ENCODE measurements at regions not wholly inside any gene's neighbourhood (a gene's known extent, or its start where the extent isn't known, plus 50 kb on each side); places are given as distances from the start of the nearest gene placed in this dataset.
"Not testable (repeated sequence)": the region's sequence is repeated elsewhere in the genome, so short reads cannot be mapped to it uniquely, and the experiment has no call there.

DNA sequence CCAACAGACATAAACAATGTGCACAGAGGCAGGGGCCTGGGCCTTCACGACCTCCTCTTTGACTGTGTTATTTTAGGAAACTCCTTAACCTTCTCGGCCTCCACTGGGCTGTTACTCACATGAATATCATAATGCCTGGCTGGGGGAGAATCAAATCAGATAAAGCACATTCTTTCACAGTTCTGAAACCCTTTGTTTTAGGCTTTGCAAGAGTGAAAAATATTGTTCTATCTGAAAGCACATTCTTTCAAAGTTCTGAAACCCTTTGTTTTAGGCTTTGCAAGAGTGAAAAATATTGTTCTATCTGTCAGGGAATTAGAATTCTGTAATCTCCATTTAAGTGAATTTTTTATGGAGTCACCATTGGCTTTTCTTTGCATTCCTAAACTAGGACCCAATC, 50.7 kb upstream of the SYNDIG1 start:
- no peak for DNase-seq (ENCODE audit: low read depth)

DNA sequence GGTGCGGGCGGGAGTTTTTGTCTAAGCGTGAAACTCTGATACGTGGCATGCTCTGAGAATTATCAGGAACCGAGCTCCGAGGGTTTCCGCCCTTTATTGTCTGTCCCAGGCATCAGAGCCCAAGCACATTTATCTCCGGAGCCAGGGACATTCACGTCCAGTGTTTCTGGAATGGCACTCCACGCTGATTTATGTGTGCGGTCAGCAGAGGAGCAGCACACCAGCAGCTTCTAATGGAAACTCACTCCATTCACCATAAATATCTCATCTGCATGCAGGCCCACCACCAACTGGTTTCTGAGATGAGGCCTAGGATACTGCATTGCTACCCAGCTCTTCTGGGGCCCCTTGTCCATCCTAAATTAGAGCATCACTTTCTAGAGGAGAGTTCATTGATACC, 51.9 kb upstream of the SYNDIG1 start:
- DNase-seq (ENCODE audit: low read depth): no peak

DNA sequence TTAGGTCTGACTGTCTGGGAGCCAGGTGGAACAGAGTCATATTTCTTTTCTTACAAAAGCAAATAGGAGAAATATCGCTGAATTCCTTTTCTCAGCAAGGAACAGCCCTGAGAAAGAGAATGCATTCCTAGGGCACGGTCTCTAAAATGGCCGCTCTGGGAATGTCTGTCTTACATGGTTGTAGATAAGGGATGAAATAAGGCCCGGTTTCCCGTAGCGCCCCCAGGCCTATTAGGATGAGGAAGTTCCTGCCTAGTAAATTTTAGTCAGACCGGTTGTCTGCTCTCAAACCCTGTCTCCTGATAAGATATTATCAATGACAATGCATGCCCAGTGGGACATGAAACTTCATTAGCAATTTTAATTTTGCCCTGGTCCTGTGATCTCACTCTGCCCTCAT, 54.0 kb upstream of the SYNDIG1 start:
- DNase-seq (ENCODE audit: low read depth): not testable (repeated sequence)

DNA sequence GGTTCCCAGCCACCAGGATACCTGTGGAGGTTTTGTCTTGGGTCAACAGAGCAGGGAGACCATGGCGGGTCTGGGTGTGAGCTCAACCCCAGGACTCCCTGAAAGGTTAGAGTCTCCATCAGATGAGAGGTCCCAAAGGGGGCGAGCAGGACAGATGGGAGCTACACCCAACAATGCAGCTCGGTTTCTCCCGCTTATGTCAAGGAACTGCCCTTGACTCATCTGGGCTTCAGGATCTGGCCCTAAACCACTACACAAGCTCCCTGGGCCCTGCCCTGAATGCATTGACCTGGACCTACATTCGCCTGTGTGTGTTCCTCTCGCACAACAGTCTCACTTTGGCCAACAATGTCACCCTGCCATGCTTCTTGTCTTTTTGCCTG, 57.6 kb upstream of the SYNDIG1 start:
- no peak for DNase-seq (ENCODE audit: low read depth)

DNA sequence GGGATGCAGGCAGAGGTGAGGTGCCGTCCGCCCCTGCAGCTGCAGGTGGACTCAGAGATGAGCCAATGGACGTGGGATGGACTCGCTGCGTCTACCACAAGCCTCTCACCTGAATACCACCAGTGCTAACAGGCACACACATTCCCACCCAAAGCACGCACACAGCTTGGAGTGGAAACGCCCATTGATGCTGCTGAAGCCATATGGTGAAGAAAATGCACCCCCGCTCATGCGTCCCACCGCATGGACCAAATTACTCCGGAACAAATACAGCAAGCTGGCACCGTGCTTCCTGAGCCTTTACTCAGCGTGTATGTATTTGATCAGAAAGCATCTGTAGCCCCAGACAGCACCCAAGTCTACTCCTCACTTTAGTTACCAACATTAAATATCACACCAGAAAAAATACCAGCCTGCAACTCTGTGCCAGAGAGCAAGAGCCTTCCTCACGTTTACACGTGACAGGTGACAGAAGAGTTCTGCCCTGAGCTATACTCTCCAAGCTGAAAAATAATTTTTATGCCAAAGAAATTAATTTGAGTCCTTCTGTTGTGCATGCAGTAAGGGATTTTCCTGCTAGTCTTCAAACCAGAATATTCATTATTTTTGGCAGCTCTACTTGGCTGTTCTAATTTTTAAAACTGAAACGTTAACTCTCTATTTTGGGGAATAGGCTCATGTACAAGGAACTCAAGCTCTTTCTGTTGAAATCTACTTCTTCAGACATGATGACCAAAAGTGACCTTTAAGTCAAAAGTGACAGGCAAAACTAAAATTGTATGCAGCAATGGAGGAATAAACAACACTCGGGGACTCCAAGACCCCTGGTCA, 58.2 kb upstream of the SYNDIG1 start:
- no peak for DNase-seq (ENCODE audit: low read depth)

DNA sequence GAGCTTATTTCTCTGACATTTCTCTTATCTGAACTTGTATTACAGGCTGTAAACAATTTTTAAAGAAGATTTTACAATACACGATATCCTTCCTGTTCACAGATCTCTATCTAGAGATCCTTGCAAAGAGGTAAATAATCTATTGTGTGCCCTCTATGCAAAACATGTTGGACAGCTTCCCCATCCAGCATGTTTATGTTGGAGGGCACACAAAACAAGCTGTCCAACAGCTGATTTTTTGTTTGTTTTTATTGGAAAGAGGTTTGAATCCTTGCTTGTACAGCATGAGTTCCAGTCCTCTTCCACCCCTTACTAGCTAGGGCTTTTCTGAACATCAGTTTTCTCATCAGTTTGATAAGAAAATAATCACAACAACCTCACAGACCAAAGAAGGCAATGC, 62.3 kb upstream of the SYNDIG1 start:
- DNase-seq (ENCODE audit: low read depth): no peak

DNA sequence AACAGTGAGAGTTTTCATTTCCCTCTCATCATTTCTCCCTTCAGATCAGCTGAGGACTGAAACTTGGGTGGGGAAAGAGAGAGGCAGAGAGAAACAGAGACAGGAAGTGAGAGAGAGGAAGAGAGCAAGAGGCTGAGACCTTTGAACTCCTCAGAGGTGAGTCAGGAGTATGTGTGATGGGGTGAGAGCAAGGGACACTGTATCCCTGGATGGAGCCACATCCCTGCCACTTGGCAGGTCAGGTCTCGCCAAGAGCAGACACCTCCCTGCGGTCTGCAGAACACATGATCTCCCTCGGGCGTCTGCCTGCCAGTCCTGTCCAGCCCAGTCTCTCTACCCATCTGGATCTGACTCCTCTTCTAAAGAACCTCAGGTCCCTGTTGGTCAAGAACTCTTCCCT, 62.7 kb upstream of the SYNDIG1 start:
- no peak for DNase-seq (ENCODE audit: low read depth)

DNA sequence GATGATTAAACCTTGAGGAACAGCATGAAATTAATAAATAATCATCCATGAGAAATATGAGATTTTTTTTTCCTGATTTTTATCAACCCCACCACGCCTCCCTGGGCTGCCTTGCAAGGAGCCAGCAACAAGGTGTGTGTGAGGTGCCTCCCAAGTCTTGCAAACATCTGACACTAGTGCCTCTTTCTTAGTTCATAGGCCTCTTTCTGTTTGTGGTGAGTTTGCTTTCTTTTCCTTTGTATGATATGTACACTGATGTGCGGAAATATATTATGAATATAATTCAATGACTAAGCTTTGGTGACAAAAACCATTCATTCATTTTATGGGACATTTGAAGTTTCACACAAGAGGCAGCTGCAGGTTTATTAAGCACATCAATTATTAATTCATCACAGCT, 63.2 kb upstream of the SYNDIG1 start:
- no peak for DNase-seq (ENCODE audit: low read depth)

DNA sequence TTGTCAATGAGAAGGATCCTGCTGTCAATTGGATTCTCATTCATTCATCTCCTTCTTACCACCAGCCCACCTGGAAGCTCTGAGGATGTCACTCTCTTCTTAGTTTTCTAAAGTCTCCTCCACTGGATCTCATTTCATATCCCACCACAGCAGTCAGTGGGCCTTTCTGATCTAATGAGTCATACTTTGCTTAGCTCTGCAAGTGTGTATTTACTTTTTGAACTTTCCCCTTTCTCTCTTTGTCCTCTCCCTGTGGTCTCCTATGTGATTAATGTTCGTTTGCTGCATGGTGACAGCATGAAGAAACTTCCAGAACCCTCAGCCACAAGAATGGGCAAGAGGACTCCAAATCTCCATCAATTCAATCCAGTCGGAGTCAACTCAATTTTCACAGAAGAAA, 63.6 kb upstream of the SYNDIG1 start:
- DNase-seq (ENCODE audit: low read depth): no peak

DNA sequence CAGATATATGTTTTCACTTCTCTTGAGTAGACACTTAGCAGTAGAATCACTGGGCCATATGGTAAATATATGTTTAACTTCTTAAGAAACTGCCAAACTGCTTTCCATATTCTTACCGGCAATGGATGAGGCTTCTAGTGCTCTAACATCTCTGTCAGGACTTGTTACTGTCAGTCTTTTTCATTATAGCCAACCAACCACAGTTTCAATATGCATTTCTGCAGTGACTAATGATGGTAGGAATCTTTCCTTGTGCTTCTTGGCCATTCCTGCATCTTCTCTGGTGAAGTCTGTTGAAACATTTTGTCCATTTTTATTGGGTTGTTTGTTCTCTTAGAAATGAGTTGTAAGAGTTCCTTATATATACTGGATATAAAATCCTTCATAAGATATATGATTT, 66.0 kb upstream of the SYNDIG1 start:
- DNase-seq (ENCODE audit: low read depth): no peak

DNA sequence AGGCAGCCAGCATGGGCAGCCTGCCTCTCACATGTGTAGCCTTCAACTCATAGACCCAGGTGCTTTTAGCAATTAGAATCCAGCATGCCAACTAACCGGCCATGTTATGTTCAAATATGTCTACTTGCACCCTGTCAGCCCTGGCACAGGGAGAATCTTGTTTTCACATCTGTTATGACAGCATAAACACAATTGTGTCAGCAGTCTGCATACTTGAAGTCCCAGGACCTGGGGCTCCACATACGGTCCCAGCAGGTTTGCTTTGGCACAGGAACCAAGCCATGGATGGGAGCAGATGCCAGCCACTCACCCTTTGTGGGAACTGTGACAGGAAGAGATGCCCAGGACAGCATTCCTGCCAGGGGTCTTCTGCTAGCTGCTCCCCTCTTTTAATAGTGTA, 67.2 kb upstream of the SYNDIG1 start:
- DNase-seq (ENCODE audit: low read depth): no peak

DNA sequence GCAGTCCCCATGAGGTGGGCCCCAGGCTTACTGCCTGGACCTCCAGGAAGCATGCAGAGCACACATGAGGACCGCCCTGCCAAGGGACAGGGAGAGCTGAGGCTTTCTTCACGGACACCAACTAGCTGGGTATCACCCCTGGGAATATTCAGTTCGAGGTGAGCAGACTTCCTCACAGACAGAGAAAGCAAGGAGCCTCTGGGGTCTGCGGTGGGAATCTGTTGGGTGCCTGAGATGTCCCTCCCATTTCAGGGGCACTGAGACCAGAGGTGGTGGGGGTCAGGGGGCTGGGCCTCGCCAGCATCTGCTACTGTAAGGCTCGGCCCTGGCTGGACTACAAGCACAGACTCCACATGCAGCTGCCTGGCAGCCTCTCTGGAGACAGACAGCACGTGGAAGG, 74.3 kb upstream of the SYNDIG1 start:
- DNase-seq (ENCODE audit: low read depth): no peak

DNA sequence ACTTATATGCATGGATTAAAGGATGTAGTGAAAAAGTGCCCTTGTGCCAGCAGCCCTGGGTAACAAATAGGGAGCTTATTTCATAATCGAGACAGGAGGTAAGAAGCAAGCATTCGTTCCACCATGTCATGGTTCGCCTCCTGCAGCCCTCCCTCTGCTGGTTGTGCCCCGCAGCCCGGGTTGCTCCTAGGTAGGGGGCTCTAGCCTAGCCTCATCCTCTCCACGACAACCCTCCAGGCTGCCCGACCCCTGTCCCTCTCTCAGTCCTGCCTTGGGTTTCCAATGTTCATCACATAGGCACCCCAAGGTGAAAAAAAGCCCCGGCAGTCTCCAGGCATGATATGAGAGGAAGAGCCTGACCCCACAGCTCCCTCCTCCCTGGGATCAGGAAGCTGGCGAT, 75.5 kb upstream of the SYNDIG1 start:
- no peak for DNase-seq (ENCODE audit: low read depth)

DNA sequence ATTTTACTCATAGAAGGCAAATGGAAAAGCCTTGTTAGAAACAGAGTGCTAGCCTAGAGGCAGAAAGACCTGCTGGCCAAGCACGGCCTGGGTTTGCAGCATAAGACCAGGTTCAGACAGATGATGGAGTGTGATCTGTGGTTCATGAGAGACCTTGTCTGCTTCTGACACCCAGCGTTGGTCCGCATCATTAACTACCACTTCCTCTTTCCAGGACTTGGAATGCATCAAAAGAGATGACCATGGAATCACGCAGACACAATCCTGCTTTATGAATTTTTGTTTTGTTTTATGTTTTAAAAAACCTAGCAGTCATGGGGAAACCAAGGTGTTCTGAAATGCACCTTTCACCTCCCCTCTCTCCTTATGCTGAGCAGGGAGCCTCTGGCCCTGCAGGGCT, 76.8 kb upstream of the SYNDIG1 start:
- no peak for DNase-seq (ENCODE audit: low read depth)

DNA sequence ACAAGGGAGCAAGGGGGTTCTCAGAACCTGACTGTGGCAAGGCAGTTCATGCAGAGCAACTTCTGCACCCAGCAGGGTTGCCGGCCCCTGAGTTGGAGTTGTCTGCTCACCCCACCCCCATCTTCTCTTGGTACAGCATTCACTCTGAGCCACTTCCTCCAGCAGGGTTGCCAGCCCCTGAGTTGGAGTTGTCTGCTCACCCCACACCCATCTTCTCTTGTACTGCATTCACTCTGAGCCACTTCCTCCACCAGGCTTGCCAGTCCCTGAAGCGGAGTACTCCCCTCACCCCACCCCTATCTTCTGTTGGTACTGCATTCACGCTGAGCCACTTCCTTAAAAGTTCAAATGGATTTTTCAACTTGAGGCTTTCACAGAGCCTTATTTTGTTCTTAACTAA, 79.7 kb upstream of the SYNDIG1 start:
- no peak for DNase-seq (ENCODE audit: low read depth)

DNA sequence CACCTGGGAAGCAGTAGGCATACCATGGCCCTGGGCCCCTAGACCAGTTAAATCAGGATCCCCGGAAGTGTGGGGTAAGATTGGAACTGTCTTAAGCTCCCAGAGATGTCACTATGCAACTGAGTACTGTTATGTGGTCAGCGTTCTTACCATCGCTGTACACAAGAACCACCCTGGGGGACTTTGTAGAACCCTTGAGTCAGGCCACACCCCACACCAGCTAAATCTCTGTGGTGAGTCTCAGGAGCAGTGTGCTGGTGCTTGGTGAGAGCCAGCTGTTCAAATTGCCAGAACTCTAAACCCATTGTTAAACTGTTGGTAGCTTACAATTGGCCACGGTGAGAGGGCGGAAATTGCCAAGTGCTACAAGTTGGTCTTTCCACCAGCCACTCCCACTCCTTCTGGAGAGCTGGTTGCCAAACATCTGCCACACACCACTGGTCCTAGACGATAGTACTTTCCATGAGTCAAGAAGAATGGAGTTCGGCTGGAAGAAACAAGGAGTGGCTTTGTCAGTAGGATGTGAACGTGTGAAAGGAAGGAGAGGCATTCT, 80.5 kb upstream of the SYNDIG1 start:
- no peak for DNase-seq (ENCODE audit: low read depth)

DNA sequence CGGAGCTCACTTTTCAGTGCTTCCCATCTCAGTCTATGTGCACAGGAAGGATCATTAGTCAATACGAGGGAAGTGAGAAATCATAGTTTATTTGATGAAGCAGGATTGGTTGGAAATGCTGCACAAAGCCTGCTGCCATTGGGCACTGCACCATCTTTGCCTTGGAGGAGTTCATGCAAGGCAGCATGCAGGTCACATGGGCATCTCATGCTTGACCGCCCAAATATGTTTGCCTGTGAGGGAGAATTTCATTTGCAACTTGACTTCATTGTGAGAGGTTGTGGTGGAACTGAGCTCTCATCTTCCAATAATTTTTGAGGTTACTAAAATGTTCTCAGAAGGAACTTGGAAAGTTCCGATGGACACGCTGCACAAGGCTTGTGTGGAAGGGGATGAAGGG, 83.9 kb upstream of the SYNDIG1 start:
- no peak for DNase-seq (ENCODE audit: low read depth)

DNA sequence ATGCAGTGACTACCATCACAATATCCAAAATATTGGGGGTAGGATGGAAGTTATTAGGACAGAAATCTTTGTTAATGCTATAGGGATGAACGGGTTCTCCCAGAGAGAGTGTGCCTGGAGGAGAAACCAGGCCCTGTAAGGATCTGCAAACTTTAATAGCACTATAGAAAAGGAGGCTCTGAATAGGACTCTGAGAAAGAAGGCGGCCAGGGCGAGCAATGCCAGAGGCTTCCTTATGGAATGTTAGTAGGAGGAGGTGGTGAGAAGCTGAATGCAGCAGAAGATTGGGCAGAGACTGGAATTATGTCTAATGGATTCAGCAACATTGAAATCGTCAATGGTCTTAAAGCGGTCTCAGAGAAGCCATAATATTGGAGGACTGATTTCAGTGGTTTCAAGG, 84.6 kb upstream of the SYNDIG1 start:
- DNase-seq (ENCODE audit: low read depth): no peak

DNA sequence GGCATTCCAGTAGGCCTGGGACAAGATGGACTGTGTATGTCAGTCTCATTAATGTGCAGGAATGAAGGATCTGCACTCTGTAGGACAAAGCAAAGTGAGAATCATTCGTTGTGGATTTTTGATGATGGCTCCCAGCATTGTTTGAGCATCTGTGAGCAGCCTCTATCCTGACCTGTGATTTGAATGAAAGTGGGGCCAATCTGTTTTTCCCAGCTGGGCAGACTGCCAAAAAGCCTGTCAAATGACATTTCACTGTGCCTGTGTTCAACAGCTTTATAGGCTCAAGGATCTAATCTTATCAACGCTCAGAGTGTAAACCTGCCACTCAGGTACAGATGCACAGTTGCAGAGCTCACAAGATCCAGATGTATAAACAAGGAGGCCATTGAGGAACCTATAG, 86.7 kb upstream of the SYNDIG1 start:
- no peak for DNase-seq (ENCODE audit: low read depth)

DNA sequence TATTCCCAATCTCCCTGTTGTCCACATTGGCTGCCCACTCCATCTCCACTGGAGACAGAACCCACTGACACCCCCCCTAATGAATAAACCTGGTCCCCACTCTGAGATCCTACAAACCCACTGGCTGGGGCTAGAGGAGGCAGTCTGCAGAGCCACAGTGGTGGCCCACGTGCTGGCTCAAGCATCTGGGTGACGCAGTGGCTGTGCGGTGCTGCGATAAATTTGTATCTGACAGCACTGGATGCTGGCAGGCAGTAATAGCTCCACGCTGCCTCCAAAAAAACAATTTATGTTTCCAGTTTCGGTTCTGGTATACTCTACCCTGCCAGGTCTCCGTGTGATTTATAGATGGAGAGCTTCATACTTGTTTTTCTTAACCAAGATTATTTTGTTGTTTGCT, 87.1 kb upstream of the SYNDIG1 start:
- DNase-seq (ENCODE audit: low read depth): no peak

DNA sequence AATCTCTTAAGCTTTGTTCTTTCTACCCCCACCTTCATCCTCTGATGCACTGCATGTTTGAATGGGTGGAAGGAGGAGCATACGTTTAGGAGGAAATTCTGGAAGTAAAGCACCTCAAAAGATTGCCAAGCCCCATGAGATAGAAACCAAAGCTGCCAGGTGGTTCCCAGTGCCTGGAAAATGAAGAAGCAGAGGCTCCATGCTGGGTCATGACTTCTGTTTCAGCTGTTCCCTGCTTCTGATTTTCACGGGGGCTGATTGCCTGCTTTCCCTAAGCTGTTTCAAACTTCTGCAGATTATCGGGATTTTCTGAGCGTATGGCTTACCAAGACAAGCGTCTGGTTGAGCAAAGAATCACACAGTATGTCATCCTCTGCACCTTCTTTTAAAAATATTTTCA, 87.5 kb upstream of the SYNDIG1 start:
- no peak for DNase-seq (ENCODE audit: low read depth)

DNA sequence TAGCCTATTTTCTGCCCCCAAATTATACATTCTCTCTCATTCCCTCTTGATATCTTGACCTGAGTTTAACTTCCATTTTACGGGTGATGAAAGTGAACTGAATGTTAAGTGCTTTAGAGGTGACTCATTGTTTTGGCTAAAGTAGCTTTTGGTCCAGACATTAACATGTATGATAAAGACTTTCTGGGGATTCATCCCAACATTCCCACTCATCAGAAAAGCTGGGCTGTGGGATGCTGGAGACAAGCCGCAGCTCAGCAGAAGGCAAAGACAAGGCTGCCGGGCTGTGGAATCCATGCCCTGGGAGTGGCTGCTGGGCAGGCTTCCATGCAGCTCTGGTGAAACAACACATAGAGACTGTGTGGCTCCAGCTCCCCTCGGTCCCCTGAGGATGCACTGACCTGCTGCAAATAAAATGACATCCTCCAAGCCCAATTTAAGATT, 89.9 kb upstream of the SYNDIG1 start:
- no peak for DNase-seq (ENCODE audit: low read depth)

DNA sequence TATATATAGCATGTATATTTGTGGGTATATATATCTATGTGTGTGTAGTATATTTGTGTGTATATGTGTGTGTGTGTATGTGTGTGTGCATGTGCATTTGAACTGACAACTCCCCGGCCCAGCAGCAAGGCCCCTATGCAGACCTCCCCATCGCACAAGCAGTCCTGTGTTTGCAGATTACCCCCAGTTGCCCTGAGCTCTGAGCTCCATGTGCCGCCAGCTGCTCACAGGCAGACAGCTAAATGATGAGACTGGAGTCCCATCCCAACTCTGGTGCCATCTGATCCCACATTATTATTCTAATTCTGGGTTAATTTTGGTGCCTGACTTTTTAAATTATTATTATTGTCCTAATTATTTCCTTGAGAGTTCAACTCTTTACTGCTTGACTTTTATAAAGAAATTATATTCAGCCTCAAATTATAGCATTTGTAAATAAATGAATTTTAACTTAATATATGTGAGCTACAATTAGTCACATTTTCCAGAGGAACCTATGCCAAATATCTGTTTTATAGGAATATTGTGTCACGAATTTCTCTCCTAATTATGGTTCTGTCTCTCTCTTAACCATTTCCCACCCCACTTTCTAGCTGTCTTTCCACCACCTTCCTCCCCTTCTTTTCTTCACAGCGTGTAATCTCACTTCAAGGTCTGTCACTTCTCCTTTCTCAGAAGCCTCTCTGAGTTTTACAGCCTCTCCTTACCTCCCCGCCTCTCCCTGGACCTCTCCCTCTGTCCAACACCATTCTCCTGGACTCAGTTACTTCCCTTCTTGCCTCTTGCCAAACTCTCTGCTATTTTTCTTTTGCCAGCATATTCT, 90.6 kb upstream of the SYNDIG1 start:
- DNase-seq (ENCODE audit: low read depth): no peak
